ENCODE measurements at regions not wholly inside any gene's neighbourhood (a gene's known extent, or its start where the extent isn't known, plus 50 kb on each side); places are given as distances from the start of the nearest gene placed in this dataset.
"Not testable (repeated sequence)": the region's sequence is repeated elsewhere in the genome, so short reads cannot be mapped to it uniquely, and the experiment has no call there.

DNA sequence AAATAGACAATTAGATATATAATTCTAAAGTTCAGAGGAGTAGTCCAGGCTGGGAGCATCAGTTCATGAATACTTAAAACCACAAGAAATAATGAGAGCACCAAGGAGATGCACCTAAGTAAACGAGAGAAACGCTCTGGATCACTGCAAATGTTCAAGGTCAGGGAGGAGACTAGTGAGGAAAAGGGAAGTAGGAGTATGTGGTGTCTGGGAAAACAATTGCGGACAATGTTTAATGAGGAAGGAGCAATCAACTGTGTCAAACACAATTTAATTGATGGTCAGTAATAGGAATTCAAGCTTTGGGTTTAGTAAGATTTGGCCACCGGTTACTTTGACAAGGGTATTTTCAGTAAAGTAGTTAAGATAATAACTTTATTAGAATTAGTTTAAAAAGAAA, 652.2 kb downstream of the DACH1 start:
- no peak for DNase-seq (ENCODE audit: low read depth, low spot score)

DNA sequence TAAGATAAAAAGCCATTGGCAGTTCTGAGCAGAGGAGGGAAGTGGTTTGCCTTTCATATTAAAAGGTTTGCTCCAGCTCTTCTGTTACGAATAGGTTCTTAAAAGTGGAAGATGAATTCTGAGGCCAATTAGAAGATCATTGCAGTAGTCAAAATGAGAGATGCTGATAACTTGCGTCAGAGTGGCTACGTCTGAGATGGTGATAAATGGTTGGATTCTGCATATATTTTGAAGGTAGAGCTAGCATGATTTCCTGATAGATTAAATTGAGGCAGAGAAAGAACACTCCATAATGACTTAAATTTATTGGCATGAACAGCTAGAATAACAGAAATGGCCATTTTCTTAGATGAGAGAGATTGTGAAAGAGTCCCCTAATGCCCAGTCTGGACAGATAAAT, 652.6 kb downstream of the DACH1 start:
- DNase-seq (ENCODE audit: low read depth, low spot score) = no peak

DNA sequence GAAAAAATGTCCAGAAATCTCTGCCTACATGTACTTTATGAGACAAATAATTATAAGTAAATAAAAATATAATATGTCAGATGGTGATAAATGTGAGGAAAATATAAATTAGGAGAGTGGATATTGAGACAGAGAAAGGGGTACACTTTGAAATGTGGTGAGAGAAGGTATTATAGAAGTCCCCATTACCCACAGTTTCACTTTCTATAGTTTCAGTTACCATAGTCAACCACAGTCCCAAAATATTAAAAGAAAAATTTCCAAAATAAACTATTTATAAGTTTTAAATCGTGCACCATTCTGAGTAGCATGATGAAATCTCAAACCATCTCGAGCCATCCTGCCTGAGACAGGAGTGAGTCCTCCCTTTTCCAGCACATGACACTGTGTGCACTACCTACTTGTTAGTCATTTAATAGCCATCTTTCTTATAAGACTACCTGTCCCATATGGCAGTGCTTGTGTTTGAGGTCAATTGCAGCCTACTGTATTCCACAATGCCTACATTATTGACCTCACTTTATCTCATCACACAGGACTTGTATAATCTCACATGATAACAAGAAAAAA, 653.7 kb downstream of the DACH1 start:
- DNase-seq (ENCODE audit: low read depth, low spot score) = no peak

DNA sequence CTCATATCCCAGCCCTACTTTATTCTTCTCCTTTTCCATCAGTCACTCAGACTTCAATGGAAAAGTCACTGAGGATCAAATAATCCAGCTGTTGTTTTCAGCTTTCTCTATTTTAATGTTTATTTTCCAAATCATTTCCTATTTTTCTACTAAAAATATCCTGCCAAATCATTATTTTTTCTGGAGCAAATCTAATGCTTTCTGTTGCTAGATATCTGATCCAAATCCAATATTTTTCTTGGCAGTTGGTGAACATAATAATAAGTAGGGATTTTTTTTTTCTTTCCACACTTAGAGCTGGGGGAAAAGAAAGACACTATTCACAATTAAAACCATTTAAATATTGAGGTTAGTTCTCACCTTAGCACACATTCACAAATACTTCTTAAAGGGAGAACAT, 656.1 kb downstream of the DACH1 start:
- no peak for DNase-seq (ENCODE audit: low read depth, low spot score)

DNA sequence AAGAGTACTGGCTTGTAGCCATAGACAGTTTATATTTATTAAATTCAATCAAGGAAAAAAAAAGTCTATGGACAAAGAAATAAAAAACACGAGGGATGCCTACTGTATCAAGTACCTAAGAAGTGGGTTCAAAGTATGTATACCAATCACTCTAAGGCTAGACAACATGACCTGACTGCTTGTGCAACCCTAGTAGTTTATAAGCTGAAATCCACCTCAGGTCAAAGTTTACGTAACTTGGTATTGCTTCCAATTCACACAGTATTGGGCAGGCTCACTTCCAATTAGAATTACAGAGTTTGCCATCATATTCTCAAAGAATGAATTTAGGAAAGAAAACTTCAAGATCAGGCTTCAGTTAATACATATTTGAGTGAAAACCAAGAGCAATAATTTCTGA, 657.8 kb downstream of the DACH1 start:
- no peak for DNase-seq (ENCODE audit: low read depth, low spot score)

DNA sequence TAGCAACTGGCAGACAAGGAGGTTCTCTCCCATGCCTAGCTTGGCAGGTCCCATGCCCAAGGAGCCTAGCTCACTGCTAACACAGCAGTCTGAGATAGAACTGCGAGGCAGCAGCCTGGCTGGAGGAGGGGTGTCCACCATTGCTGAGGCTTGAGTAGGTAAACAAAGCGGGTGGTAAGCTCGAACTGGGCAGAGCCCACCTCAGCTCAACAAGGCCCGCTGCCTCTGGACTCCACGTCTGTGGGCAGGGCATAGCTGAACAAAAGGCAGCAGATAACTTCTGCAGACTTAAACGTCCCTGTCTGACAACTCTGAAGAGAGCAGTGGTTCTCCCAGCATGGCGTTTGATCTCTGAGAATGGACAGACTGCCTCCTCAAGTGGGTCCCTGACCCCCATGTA, 682.4 kb downstream of the DACH1 start:
- not testable (repeated sequence) for DNase-seq (ENCODE audit: low read depth, low spot score)

DNA sequence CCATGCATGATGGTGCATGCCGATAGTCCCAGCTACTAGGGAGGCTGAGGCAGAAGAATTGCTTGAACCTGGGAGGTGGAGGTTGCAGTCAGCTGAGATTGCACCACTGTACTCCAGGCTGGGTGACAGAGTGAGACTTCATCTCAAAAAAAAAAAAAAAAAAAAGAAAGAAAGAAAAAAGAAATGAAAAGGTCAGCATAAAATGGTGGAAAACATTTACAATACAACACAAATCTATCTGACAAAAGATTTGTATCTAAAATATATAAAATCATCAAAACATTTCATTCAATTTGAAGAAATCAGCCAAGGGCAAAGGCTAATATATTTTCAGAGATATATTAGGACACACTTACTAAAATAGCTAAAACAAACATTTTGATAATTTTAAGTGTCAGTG, 683.7 kb downstream of the DACH1 start:
- not testable (repeated sequence) for DNase-seq (ENCODE audit: low read depth, low spot score)

DNA sequence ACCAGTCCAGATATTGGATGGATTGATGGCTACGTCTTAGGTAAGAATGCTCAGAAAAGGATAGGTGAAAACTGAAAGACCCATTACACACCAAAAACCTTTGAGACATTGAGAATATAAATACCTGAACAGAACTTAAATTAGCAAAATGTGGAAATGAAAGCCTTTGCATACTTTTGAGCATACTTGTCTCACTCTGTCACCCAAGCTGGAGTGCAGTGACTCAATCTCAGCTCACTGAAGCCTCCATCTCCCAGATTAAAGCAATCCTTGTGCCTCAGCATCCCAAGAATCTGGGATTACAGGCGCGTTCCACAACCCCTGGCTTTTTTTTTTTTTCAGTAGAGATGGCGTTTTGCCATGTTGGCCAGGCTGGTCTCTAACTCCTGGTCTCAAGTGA, 695.3 kb downstream of the DACH1 start:
- no peak for DNase-seq (ENCODE audit: low read depth, low spot score)

DNA sequence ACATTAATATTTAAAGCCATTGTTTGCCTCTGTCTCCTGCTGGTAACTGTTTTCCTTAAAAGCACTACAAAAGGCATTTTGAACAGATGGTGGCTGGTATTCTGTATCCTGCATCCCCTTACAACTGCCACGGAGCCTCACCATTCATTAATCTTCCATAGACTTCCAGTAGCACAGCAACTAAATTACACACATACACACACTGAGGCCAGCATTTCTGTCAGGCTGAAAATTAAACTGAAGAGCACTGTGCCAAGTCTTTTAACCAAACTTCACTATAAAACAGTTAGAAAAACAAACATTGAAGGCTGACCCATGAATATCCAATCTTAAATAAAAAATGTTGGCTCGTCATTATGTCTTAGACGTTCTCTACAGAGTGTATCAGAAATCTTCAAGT, 697.8 kb downstream of the DACH1 start:
- DNase-seq (ENCODE audit: low read depth, low spot score) = no peak

DNA sequence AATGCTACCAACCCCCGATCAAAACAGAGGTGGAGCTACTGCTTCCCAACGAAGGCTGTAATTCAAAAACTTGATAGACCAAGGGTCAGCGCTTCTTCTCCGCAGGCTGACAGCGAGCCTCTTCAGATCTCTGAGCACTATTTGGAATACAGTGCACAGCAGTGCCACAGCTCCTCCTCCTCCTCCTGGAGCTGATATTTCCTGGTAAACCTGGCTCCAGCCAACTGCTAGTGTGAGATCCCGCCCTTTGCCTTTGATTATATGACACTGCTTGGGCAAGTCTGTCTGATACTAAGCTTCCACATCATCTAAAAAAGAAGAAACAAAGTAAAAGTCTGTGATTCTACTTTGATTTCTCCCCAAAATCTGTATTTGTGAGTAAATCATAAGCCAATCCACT, 710.5 kb downstream of the DACH1 start:
- DNase-seq (ENCODE audit: low read depth, low spot score) = no peak

DNA sequence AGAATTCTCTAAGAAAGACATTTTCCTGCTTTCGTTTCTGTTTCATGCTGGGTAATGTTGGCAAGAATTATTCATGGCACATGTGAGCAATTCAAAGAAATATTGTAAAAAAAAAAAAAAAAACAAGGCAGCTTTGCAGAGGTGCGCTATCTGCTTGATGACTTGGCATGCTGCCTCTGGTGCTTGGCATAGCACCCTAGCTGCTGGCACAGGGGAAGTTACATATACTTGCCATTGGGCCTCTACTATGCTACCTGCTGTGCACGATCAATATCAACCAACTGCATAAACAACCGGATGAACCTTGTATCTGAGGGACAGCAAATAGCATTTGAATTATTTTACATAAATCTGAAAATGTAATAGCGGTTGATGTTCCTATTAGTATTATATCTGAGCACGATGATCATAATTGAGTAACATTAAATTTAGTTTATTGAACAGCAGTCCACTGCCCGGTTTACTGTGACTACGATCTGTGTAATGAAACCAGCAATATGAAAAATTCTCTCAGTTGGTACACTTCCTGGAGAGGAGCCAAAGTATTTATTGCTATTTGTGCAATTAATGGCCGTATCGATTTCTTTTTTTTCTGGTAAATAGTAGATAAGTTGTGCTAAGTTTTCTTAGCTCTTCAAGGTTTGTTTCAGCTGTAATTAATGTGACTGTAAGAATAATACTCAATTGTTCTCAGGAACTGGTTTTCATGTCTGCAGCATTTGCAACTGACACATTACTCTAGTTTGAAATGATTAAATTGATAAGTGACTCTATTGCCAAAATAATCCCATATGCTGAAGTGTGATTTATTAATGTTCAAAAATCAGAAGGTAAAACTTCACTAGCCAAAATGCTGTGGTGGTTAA, 717.3 kb downstream of the DACH1 start:
- no peak for DNase-seq (ENCODE audit: low read depth, low spot score)

DNA sequence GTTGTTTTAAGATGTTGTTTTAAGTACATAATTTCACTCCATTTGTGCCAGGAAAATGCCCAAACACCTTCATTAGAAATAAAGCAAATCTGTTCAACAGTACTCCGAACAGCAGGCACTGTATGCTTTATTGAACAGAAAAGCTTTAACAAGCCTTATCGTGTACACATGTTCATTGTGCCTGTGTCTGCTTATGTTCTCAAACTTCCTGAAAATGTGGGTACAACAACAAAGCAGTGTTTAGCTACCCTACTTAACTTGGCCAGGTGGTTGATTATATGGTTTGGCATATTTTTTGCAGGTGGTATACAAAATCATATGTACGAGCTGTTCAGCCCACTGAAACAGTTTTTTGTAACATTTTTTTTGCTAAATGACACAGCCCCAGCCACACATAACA, 718.0 kb downstream of the DACH1 start:
- DNase-seq (ENCODE audit: low read depth, low spot score) = no peak

DNA sequence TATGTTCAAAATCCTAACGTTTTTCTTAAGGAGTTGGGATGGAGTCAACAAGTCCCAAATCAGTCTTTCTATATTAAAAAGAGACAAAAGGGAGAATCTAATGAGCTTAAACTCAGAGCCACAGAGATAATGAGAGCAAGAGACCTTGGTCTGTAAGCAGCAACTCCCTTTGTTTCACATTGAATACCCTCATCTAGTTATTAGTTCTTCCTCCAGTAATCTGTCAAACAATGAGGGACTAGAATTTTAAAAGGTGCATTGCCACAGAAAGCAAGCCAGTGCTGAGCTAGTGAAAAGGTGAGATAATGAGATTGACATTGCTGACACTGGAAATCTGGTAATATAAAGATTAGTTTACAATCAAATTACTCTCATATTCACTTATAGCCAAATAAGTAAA, 718.6 kb downstream of the DACH1 start:
- DNase-seq (ENCODE audit: low read depth, low spot score) = no peak

DNA sequence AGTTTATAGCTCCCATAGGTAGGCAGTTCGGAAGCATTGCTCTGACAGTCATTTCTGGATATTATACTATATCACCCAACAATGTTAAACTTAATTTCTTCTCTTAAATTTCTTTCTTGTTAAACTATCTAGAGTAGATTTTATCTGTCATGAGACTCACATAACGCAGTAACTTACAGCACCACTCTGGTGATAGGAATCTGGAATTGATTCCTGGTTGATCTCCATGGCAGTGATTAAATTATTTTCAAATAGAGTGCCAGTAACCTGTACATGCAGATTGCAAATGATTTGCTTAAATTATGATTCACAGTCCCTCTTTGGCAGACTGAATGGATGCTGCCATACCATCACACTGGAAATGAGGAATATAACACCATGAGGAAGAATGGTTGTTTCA, 722.1 kb downstream of the DACH1 start:
- DNase-seq (ENCODE audit: low read depth, low spot score) = no peak

DNA sequence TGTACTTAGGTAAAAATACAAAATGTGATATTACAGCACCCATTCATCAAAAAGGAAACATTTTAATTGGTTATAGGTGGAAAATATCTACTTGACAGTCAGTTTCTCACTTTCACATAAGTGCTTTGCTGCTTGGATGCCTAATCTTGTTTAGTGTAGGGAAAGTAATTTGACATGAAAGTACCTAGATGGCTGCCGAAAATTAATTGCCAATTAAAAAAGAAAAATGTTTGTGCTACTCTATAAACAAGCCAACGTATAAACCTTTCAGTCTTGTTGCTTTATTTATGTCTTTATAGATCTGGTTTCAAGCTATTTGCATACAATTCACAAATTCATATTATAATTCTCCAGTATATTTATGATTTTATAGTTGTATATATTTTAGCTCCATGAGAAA, 729.9 kb downstream of the DACH1 start:
- no peak for DNase-seq (ENCODE audit: low read depth, low spot score)

DNA sequence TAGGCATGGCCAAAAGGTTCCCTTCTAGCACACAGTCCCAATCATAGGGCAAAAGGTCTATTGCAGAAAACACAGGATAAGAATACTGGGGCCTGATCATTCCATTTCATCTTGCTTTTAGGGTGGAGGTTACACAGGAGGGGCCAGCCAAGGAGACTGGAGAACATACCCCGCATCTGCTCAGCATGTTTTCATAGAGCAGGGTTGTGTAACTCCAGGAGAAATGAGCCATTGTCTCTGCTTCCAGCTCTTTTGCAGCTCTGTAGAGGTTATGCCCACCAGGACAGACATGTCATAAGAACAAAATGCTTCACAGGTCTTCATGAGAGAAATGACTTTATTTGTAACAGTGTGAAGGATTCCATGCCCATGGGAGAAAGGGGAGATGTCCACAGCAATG, 742.8 kb downstream of the DACH1 start:
- DNase-seq (ENCODE audit: low read depth, low spot score) = no peak

DNA sequence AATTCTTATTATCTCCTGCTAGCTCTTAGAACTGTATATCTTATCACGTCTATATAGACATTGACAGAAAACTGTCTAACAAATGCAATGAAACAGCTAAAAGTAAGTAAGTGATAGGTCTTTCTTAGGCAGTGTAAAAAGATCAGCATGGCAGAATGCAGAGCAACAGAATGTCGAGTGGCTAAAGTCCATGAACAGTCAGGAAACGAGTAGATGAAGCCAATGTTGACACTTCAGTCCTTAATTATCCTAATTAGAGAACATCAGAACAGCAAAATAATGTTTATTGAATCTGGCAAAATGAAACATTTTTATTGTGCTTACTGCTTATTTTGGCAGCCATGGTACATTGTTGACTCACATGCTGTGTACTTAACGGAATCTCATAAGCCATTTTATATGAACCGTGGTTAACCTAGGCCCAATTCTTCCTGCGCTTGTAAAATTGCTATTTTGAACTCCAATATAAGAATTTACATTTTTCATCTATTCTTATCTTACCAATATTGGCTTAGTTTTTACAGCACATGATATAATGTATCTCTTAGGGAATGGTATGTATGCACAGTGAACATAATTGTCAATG, 748.1 kb downstream of the DACH1 start:
- no peak for DNase-seq (ENCODE audit: low read depth, low spot score)

DNA sequence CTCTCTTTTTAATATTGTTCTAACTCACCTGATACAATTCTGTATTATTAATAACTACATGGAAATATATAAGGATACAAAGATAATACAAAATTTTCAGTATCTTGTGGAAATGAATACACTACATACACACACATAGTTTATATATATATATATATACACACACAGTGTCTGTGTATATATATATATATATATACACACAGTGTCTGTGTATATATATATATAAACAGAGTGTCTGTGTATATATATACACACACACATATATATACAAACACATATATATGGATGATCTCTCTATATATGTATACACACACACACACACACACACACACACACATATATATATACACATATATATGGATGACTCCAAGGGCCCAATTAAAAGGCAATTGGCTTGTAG, 749.1 kb downstream of the DACH1 start:
- no peak for DNase-seq (ENCODE audit: low read depth, low spot score)

DNA sequence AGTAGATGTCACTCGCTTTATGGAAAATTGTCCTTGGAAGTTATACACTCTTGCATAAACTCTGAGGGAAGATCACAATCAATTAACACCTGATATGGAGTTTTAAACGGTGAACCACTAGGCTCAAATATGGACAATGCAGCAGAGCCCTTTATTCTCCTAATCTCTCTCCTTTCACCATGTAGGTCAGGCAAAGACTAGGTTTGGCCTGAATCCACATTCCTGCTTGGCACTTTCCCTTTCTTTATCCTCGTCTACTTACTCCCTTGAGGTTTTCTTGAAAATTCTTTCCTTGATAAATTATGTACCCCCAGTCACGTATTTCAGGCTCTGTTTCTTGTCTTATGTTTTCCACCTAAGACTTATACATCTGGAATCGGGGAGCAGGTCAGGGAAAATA, 751.7 kb downstream of the DACH1 start:
- no peak for DNase-seq (ENCODE audit: low read depth, low spot score)

DNA sequence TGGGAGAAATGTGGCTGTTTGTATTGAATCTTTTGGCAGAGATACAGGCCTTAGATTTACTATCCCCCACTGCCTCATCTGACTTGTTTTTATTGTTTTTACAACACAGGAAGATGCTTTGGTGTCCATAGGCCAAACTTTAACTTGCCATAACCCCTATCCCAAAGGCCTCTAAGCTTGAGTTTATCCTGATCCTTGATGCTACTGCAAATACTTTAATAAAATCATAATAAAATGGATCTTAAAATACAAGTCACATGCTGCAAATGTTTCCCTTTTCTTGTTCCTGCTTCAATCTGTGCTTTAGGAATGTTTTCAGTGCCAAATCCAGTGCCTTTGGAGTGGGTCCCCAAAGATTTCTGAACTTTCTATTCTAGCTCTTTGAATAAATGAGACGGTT, 770.6 kb downstream of the DACH1 start:
- DNase-seq (ENCODE audit: low read depth, low spot score) = no peak

DNA sequence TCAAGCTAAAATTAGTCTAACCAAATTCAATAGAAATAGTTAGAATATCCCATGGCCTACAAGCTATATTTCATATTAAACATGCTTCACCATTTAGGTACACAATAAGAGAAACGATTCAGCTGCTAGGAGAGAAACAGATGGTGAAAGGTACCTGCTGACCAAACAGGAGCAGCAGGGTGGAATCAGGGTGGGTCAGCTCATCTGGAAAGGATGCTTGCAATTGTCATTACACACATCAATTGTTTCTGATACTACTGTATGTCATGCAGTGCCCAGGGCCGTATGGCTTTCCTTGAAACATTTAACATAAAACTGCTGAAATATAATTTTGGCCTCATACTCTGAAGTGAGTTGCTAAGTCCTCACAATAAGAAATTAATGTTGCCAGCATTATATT, 776.0 kb downstream of the DACH1 start:
- DNase-seq (ENCODE audit: low read depth, low spot score) = no peak

DNA sequence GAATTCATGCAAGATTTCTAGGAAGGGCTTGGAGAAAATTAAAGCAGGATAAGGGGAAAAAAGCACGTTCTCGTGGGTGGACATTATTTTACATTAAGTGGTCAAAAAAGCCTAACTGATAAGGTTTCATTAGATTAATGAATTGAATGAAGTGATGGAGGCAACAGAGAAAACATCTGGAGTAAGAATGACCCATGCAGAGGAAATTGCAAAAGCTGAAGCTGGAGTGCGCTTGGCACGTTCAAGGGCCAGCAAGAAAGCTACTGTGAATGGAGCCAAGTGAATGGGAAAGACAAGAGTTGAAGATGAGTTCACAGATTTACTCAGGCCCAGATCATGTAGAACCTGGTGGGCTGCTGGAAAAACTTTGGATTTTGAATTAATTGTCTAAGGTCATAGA, 777.9 kb downstream of the DACH1 start:
- no peak for DNase-seq (ENCODE audit: low read depth, low spot score)

DNA sequence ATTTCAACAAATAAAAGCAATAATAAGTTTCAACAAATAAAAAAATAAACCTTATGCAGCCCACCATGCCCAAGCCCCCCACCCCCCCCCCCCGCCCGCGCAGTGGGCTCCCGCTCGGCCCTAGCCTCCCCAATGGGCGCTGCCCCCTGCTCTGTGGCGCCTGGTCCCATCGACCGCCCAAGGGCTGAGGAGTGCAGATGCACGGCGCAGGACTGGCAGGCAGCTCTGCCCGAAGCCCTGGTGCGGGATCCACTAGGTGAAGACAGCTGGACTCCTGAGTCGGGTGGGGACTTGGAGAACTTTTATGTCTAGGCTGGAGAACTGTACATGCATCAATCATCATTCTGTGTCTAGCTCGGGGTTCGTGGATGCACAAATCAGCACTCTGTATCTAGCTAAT, 779.6 kb downstream of the DACH1 start:
- DNase-seq (ENCODE audit: low read depth, low spot score) = no peak
